ENCODE measurements at regions not wholly inside any gene's neighbourhood (a gene's known extent, or its start where the extent isn't known, plus 50 kb on each side); places are given as distances from the start of the nearest gene placed in this dataset.

DNA sequence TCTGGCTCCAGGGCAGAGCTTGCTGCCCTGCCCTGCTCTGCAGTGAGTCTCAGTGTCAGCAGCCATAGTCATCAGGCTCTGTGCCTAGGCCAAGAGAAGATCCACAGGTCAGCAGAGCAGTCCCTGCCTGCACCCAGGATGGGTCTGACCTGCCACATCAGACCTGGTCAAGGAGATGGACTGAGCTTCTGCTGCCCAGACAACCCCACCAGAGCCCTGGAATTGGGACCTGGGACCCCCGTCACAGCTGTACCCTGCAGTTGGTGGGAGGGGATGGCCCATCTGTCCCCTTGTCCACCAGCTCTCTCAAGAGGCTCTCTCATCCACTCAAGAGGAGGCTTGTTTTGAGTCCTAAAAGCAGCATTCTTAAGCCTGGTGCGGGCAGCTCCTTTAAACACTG, 142.6 kb downstream of the TFCP2L1 start:
- Histone ChIP-seq H2AFZ (ENCODE audit: low read depth, low read length) (no peak overlapping the region), H4K20me1 (replicated peaks; ENCODE audit: control insufficient read depth, extremely low read depth, insufficient read depth, low read length) (no peaks in the 10 kb centered on the region), H3K9me3 (replicated peaks; ENCODE audit: control insufficient read depth, insufficient read depth, low read length) (no peaks in the 10 kb centered on the region), H3K36me3 (ENCODE audit: control insufficient read depth in 2 of 2, extremely low read depth in 1 of 2, insufficient read depth in 2 of 2, low read length in 2 of 2) (no peaks in the 10 kb centered on the region), H3K79me2 (ENCODE audit: control insufficient read depth, insufficient read depth, low read length) (no peaks in the 10 kb centered on the region), H3K9ac (replicated peaks; ENCODE audit: extremely low read depth, insufficient read depth, low read length) (no peak overlapping the region), H3K9me1 (replicated peaks; ENCODE audit: control insufficient read depth, extremely low read depth, insufficient read depth, low read length) (no peaks in the 10 kb centered on the region), H3K27me3 (ENCODE audit: control insufficient read depth in 2 of 2, insufficient read depth in 2 of 2, low read length in 2 of 2) (no peaks in the 10 kb centered on the region), H3K4me2 (ENCODE audit: insufficient read depth, low read length) (no peak overlapping the region), H3K4me3 (replicated peaks in 1 of 3; ENCODE audit: insufficient read depth in 1 of 3, low read depth in 1 of 3, low read length in 3 of 3) (no peak overlapping the region), H3K27ac (ENCODE audit: insufficient read depth, low read depth, low read length) (no peak overlapping the region), H3K4me1 (ENCODE audit: control insufficient read depth, extremely low read depth, insufficient read depth, low read length) (no peaks in the 10 kb centered on the region)
- BruUV-seq (replicated peaks) = no TSS peak
- POLR2A ChIA-PET = no interaction called here
- TF ChIP-seq JUN (IDR thresholded peaks at IDR 0.05; ENCODE audit: borderline replicate concordance, insufficient read depth, insufficient read length, low read depth) (no peak), GATA2 (IDR thresholded peaks at IDR 0.05; ENCODE audit: insufficient read depth, insufficient read length, low read depth, low read length) (no peak), POLR2A (IDR thresholded peaks at IDR 0.05; ENCODE audit: low read depth, low read length) (no peak), POLR2AphosphoS5 (IDR thresholded peaks at IDR 0.05; ENCODE audit: insufficient read depth, low read depth, low read length) (no peak), EZH2 (IDR thresholded peaks at IDR 0.05; ENCODE audit: borderline replicate concordance, low read depth, low read length, severe bottlenecking) (no peak), MYC (IDR thresholded peaks at IDR 0.05; ENCODE audit: low read depth, low read length) (no peak), FOS (IDR thresholded peaks at IDR 0.05; ENCODE audit: borderline replicate concordance, insufficient read depth, low read length) (no peak)
- TF ChIP-seq, protein P1, sequence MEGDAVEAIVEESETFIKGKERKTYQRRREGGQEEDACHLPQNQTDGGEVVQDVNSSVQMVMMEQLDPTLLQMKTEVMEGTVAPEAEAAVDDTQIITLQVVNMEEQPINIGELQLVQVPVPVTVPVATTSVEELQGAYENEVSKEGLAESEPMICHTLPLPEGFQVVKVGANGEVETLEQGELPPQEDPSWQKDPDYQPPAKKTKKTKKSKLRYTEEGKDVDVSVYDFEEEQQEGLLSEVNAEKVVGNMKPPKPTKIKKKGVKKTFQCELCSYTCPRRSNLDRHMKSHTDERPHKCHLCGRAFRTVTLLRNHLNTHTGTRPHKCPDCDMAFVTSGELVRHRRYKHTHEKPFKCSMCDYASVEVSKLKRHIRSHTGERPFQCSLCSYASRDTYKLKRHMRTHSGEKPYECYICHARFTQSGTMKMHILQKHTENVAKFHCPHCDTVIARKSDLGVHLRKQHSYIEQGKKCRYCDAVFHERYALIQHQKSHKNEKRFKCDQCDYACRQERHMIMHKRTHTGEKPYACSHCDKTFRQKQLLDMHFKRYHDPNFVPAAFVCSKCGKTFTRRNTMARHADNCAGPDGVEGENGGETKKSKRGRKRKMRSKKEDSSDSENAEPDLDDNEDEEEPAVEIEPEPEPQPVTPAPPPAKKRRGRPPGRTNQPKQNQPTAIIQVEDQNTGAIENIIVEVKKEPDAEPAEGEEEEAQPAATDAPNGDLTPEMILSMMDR (IDR thresholded peaks at IDR 0.05; ENCODE audit: extremely low read depth in 1 of 2, insufficient read depth in 1 of 2, low read depth in 1 of 2, low read length in 2 of 2) = no peak
- TF ChIP-seq, protein P2, sequence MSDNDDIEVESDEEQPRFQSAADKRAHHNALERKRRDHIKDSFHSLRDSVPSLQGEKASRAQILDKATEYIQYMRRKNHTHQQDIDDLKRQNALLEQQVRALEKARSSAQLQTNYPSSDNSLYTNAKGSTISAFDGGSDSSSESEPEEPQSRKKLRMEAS (IDR thresholded peaks at IDR 0.05; ENCODE audit: insufficient read depth, insufficient read length) = no peak
- intact Hi-C loops (cut with micrococcal nuclease) (no loop called here), dilution Hi-C loops (cut with MboI; ENCODE audit: extremely low pct_ligation_motif_present, low sequenced_read_pairs) (no loop called here)
- no peak for FAIRE-seq
- CTCF ChIA-PET = interaction anchor here (1.4 kb wide), 1 partner anchor 14 kb away, joined by 3 read pairs; no protein-coding TSS in a partner anchor
- no peak for DNase-seq (ENCODE audit: low read depth, low spot score)
